ENCODE measurements at regions not wholly inside any gene's neighbourhood (a gene's known extent, or its start where the extent isn't known, plus 50 kb on each side); places are given as distances from the start of the nearest gene placed in this dataset.
A peak's percentile ranks its signal among the peaks of the same experiment; 100 is the strongest.
"Not testable (repeated sequence)": the region's sequence is repeated elsewhere in the genome, so short reads cannot be mapped to it uniquely, and the experiment has no call there.

DNA sequence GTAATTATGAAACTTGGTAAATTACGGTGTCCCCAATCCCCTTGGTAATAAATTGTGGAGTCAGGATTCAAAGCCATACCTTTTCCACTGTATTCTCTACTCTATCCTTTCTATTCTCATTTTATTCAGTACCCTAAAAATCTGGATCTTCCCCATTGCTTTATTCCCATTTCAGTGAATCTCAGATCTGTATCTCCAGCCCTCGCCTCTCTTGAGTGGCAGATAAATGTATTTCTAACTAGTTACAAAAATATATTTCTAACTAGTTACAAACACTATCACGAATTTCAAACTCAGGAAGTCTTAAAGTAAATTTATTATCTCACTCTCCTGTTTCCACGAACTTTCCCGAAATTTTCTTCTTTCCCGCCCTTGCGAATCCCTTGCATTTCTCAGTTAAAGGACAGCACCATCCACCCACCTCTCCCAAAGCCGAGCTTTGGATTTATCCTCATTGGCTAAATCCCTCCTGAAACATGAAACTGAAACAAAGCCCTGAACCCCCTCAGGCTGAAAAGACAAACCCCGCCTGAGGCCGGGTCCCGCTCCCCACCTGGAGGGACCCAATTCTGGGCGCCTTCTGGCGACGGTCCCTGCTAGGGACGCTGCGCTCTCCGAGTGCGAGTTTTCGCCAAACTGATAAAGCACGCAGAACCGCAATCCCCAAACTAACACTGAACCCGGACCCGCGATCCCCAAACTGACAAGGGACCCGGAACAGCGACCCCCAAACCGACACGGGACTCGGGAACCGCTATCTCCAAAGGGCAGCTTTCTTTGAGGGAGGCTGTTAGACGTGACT, 164.3 kb upstream of the PABPC3 start:
- no peak for DNase-seq

GRCh38 chr13:24933106-24934023, 162.6 kb upstream of the PABPC3 start:
- not testable (repeated sequence) for DNase-seq

GRCh38 chr13:24934024-24934385, 161.9 kb upstream of the PABPC3 start:
- DNase-seq: not testable (repeated sequence)

DNA sequence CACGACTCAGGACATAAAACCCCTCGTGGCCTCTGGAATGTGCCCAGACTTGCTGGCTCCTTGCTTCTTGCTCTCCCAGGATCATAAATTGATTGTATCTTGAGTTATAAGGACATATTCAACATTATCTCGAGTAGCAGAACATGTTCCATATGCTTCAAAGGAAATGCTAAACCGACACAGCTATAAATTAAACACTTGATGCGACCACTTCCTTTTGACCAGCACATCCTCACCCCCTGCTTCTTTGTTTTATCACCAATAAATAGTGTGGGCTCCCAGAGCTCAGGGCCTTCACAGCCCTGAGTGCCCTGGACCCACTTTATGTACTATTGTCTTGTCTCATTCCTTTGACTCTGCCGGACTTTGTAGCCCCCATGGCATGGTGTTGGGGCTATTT, 157.0 kb upstream of the PABPC3 start:
- DNase-seq: no peak

- not testable (repeated sequence) for DNase-seq
Observed at GRCh38 chr13:24941023-24941713, 154.8 kb upstream of the PABPC3 start.

DNA sequence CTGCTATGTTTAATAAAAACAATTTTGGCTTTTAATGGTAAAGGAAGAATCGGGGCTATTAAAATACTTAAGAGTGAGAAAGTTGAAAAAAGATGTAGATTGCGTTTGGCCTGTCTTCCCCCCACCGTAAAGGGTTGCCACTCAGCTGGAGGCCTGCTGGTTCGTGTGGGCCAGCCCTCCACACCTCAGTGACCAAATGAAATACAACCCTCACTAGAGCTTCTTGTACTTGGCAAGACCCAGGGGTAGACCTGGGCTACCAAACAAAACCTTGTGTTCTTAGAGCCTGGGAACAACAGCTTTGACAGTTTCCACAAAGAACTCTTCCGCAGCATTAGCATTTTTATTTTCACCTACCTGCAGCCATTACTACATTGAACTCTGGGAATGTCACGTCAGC, 152.8 kb upstream of the PABPC3 start:
- no peak for DNase-seq

GRCh38 chr13:24944073-24944472, 151.9 kb upstream of the PABPC3 start:
- not testable (repeated sequence) for DNase-seq

DNA sequence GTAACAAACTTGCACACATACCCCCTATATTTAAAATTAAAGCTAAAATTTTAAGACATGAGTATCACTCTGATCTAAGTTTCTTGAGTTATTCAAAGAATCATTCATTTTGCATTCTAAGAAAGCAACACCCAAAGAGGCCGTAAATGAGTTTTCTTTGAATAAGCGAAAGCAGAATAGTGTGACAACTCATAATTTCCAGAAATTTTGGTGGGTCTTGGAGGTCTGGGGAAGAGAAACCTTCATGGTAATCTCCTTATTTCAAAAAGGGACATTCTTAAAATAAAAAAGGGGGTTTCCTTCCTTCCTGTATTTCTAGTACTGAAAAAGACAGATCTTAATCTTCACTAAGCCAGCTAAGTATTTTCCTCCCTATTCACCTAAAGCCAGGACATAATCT, 147.0 kb upstream of the PABPC3 start:
- DNase-seq: not testable (repeated sequence)

- DNase-seq: not testable (repeated sequence)
Observed at GRCh38 chr13:24950611-24951010, 145.3 kb upstream of the PABPC3 start.

DNA sequence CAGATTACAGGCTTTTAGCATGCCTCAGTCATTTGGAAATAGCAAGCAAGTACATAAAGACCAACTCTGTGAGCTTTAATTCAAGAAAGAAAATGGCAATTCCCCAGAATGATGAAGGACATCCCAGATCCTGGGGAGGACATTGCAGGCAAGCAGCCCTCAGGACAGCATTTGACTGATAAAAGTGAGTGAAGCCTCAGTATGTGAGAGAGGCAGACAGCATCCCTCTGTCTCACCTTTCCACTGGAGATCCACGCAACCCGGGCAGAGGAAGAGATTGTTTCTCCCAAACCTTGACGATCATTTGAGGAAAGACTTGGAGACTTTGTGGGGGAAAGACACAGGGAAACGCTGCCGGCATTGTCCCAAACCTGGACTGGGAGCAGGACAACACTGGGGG, 128.0 kb upstream of the PABPC3 start:
- not testable (repeated sequence) for DNase-seq

GRCh38 chr13:24968416-24968815, 127.5 kb upstream of the PABPC3 start:
- DNase-seq: not testable (repeated sequence)

- not testable (repeated sequence) for DNase-seq
Observed at GRCh38 chr13:24973102-24973501, 122.8 kb upstream of the PABPC3 start.

GRCh38 chr13:24981181-24981803, 114.6 kb upstream of the PABPC3 start:
- DNase-seq: not testable (repeated sequence)

GRCh38 chr13:24982333-24982999, 113.5 kb upstream of the PABPC3 start:
- no peak for DNase-seq

GRCh38 chr13:24983094-24983493, 112.8 kb upstream of the PABPC3 start:
- DNase-seq: no peak

DNA sequence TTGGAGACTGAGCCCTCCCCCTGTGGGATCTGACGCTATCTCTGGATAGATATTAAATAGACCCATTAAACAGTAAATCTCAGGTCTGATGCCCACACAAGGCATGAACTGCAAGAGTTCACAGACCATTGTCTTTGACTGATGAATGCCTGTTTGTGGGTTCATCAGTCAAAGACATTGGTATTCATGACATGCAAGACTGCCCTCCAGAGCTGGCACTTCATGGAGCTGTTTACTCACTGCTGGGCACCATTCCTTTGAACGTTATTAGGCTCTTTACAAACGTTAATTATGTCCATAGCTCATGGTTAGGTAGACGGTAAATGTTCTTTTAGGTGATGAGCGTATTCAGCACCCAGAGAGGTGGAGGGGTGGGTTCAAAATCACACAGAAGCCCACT, 111.8 kb upstream of the PABPC3 start:
- no peak for DNase-seq

DNA sequence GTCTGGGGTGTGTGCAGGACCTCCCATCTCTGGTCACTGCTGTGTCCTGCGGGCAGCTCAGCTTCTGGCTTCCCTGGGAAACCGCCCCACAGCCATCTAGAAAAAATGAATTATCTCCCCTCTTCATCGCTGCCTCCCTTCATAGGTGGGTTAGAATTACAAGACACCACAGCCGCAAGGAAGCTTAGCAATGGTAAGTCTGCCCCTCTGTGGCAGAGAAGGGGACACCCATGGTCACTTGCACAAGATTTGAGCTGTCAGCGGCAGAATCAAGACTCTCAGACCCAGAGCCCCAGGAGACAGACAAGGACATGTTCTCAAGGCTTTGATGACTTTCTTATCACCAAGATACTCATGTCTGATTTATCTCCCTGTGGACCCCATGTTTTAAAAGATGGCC, 110.8 kb upstream of the PABPC3 start:
- DNase-seq: no peak

- DNase-seq: no peak
Observed at GRCh38 chr13:24985896-24986295, 110.0 kb upstream of the PABPC3 start.

DNA sequence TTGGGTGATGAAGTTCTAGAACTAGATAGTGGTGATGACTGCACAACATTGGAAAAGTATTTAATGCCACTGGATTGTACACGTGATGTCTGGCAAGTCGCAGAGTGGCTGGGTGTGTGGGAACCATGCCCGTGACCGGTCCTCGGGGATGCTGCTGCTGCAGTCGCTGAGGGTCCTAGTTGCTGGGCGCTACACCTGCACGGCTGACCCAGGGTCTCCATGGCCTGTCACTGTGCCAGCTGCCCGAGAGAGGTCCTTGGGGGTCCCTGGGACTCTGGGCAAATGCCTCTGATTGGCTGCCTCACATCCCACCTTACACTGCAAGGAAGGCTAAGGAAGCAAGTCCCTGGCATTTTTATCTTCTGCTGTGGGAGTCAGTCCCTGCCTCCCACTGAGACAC, 109.1 kb upstream of the PABPC3 start:
- no peak for DNase-seq

DNA sequence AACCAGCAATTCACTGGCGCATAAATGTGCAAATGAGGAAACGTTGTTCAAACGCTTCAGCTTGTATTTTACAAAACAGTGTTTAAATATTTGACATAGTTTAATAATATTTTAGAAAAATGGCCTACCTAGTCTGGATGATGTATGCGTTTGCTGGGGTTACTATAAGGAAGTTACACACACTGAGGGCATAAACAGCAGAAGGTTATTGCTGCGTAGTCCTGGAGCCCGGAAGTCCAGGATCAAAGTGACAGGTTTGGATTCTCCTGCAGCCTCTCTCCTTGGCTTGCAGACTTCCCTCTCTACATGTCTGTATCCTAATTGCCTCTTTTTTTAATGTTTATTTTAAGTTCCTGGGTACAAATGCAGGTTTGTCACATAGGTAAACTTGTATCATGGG, 106.0 kb upstream of the PABPC3 start:
- DNase-seq: not testable (repeated sequence)

- DNase-seq: peak; percentile 44
Observed at GRCh38 chr13:24992946-24993345, 103.0 kb upstream of the PABPC3 start.

GRCh38 chr13:24995225-24995804, 100.6 kb upstream of the PABPC3 start:
- peak; percentile 79 for DNase-seq

All from GDM1 (cell line).